ENCODE measurements at regions not wholly inside any gene's neighbourhood (a gene's known extent, or its start where the extent isn't known, plus 50 kb on each side); places are given as distances from the start of the nearest gene placed in this dataset.

- DNase-seq: no peak
Measured at GRCh38 chr12:125373375-125373774, 308.1 kb downstream of the AACS start.

DNA sequence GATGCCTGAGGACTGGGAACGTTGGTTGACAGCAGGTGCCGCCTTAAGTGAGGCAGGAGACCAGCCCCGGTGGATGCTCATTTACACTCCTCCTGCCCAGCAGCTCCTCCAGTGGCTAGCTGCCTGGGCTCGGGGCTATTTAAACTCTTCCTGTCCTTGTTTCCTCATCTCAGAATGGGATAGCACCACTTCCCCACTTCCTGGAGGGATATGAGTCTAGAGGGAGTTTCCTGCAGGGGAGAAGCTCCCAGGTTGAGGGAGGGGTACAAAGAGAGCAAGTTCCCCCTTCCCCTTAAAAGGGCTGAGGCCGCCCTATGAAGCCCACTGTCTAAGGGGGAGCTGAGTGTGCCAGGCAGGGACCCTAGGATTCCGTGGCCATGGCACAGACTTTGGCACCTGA, 311.2 kb downstream of the AACS start:
- no peak for DNase-seq

GRCh38 chr12:125377093-125377492, 311.9 kb downstream of the AACS start:
- DNase-seq: no peak

DNA sequence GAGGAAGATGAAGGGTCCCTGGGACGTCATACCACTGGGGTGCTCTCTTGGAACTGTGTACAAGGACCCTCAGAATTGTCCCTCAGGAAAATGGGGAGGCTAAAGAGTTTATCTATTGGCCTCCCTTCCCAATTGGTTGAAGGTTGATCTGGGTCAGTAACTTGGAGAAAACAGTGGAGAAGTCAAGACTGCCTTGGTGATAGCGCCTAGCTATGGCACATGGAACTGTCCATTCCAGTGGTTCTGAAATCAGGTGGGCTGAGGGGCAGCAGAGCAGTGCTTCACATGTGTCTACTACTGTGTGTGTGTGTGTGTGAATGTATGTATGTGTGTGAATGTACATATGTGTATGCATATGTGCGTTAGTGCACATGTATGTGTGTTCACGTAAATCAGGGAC, 316.1 kb downstream of the AACS start:
- no peak for DNase-seq

DNA sequence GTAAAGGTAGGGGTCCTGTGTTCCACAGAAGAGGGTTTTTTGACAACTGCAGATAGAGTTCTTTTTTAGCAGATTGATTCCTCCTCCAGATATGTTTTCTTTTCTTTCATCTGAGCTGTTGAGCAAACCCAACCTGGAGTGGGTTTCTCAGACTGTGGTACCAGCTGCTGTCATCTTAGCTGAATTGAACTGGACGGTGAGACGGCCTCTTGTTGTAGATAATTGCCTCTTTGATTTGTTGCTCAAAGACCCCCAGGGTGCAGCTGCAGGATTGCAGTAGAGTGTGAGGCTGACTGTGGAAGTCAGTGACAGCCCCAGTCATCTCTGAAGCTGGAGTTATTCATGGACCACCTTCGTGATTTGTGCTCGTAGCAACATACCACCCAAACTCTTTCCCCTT, 317.7 kb downstream of the AACS start:
- no peak for DNase-seq

- no peak for DNase-seq
Measured at GRCh38 chr12:125386652-125387051, 321.4 kb downstream of the AACS start.

GRCh38 chr12:125387206-125387605, 322.0 kb downstream of the AACS start:
- no peak for DNase-seq

GRCh38 chr12:125389061-125389697, 323.9 kb downstream of the AACS start:
- DNase-seq: no peak

GRCh38 chr12:125393569-125393968, 328.3 kb downstream of the AACS start:
- DNase-seq: no peak

- no peak for DNase-seq
Measured at GRCh38 chr12:125395583-125396215, 330.5 kb downstream of the AACS start.

GRCh38 chr12:125399489-125399888, 334.3 kb downstream of the AACS start:
- DNase-seq: no peak

GRCh38 chr12:125402874-125403789, 337.9 kb downstream of the AACS start:
- no peak for DNase-seq

- no peak for DNase-seq
Measured at GRCh38 chr12:125403843-125404242, 338.6 kb downstream of the AACS start.

- DNase-seq: no peak
Measured at GRCh38 chr12:125406131-125406530, 340.9 kb downstream of the AACS start.

- no peak for DNase-seq
Measured at GRCh38 chr12:125408718-125409117, 343.5 kb downstream of the AACS start.

GRCh38 chr12:125412506-125412905, 347.3 kb downstream of the AACS start:
- DNase-seq: no peak

DNA sequence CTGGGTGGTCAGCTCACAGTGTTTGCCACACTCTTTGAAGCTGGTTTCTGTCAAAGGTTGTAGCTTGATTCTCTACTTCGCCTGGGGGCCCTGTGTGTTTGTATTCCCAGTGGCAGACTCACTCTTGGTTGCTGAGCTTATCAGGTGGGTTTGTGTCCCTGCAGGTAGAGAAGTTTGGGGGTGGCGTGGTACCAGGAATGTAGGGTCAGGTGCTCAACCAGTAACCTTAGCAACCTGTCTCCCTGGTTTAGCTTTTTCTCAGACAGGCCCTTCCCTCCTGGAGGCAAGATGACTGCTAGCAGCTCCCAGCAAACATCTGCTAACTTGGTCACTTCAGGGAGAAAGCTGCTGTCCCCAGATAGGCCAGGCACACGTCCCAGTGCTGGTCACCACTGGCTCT, 352.2 kb downstream of the AACS start:
- DNase-seq: no peak

- DNase-seq: no peak
Measured at GRCh38 chr12:125418902-125419564, 353.8 kb downstream of the AACS start.

DNA sequence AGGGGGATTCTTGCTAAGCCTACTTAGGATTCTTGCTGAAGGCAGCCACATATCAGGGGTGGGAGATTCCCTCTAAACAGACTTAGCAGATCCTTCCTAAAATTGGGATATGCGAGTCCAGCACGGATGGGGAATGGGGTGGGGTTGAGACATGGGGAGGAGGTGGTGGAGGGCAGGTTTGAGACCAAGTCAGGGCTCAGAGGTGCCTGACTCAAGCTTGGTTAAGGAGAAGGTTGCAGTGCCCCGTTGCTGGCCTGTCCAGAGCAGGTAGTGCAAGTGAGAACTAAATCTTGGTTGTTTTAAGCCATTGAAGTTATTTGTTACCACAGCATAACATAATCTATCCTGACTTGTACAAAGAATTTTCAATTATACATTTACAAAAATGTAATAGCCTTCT, 359.7 kb downstream of the AACS start:
- DNase-seq: no peak

DNA sequence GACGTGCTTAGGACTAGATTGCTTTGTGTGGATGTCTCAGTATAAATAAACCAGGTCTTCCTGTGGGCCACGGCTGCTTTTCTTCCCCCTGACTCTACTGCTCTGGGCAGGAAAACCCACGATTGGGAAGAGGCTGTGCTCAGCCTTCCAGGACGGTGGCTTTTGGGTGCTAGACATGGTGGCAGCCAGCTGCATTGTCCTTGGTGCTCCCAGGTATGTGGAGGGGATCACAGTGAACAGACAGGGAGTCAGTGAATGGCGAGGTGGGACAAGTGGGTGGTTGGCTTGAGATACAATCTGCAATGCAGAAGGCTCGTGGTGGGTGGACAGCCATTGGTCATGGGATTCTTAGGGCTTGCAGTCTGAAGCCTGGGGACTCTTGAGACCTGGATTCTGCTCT, 366.3 kb downstream of the AACS start:
- no peak for DNase-seq

DNA sequence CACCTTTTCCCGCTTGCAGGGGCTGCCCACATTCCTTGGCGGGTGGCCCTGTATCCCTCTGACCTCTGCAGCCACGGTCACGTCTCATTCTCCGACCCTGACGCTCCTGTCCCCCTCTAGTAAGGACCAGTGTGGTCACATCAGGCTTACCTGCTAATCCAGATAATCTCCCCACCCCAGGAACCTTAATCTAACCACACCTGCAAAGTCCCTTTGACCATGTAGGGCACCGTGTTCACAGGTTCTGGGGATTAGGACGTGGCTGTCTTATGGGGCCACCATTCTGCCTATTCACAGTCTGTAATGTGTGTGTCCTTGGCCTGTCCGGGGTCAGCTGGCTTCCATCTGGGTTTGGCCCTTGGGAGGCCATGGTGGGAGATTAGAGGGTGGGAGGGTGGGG, 368.9 kb downstream of the AACS start:
- no peak for DNase-seq

- no peak for DNase-seq
Measured at GRCh38 chr12:125434936-125435443, 369.8 kb downstream of the AACS start.

GRCh38 chr12:125435871-125436270, 370.6 kb downstream of the AACS start:
- DNase-seq: no peak
